ENCODE measurements at regions not wholly inside any gene's neighbourhood (a gene's known extent, or its start where the extent isn't known, plus 50 kb on each side); places are given as distances from the start of the nearest gene placed in this dataset.
"Not testable (repeated sequence)": the region's sequence is repeated elsewhere in the genome, so short reads cannot be mapped to it uniquely, and the experiment has no call there.

GRCh38 chr15:98089352-98089751 lies 128.8 kb downstream of the ARRDC4 start:
- TF ChIP-seq CTCF (conservative IDR thresholded peaks at IDR 0.05); ZFX (IDR thresholded peaks at IDR 0.05): not testable (repeated sequence)
